MM.1S (cell line): ENCODE measurements at regions not wholly inside any gene's neighbourhood (a gene's known extent, or its start where the extent isn't known, plus 50 kb on each side); places are given as distances from the start of the nearest gene placed in this dataset.

Experiments used
- DNase-seq: peaks from one replicate; pipeline ENCODE4 v3.0.0-alpha.2; 2015
- H2AFZ ChIP-seq: fragments of 300-600 bp; sonication (generic); 2 replicates; pipeline ENCODE4 v1.6.0; 2016; ENCODE audit warnings: antibody characterized with exemption, low read length
- H3F3A ChIP-seq: fragments of 300-600 bp; sonication (generic); 2 replicates; pipeline ENCODE4 v1.6.1; 2016; ENCODE audit warnings: mild to moderate bottlenecking, antibody characterized with exemption, low read length, moderate library complexity, mixed read lengths; ENCODE audit not compliant: insufficient read depth
- H3K27ac ChIP-seq: fragments of 300-600 bp; sonication (generic); 2 replicates; pipeline ENCODE4 v1.5.1; 2016; ENCODE audit warnings: mild to moderate bottlenecking, low read length
- H3K27me3 ChIP-seq: fragments of 300-600 bp; sonication (generic); replicated peaks from 2 replicates; pipeline ENCODE4 v1.6.0; 2016; ENCODE audit warnings: low read length; ENCODE audit not compliant: insufficient read depth
- H3K36me3 ChIP-seq: fragments of 300-600 bp; sonication (generic); replicated peaks from 2 replicates; pipeline ENCODE4 v1.6.1; 2016; ENCODE audit warnings: mild to moderate bottlenecking, low read length, mixed read lengths; ENCODE audit not compliant: insufficient read depth
- H3K4me1 ChIP-seq: fragments of 300-600 bp; sonication (generic); 2 replicates; pipeline ENCODE4 v1.6.1; 2016; ENCODE audit warnings: low read length, mixed read lengths
- H3K4me2 ChIP-seq: fragments of 300-600 bp; sonication (generic); 2 replicates; pipeline ENCODE4 v1.6.0; 2016; ENCODE audit warnings: low read depth, low read length
- H3K4me3 ChIP-seq: fragments of 300-600 bp; sonication (generic); 2 replicates; pipeline ENCODE4 v1.5.1; 2016; ENCODE audit warnings: low read length, mixed read lengths
- H3K79me2 ChIP-seq: fragments of 300-600 bp; sonication (generic); 2 replicates; pipeline ENCODE4 v1.6.1; 2016; ENCODE audit warnings: mixed run types, low read length, mixed read lengths
- H3K9ac ChIP-seq: fragments of 300-600 bp; sonication (generic); 2 replicates; pipeline ENCODE4 v1.6.1; 2016; ENCODE audit warnings: low read length, mixed read lengths
- H3K9me2 ChIP-seq: fragments of 300-600 bp; sonication (generic); replicated peaks from 2 replicates; pipeline ENCODE4 v1.6.1; 2016; ENCODE audit warnings: mild to moderate bottlenecking, low read length, mixed read lengths; ENCODE audit not compliant: insufficient read depth
- H3K9me3 ChIP-seq: fragments of 300-600 bp; sonication (generic); replicated peaks from 2 replicates; pipeline ENCODE4 v1.6.1; 2016; ENCODE audit warnings: mild to moderate bottlenecking, low read length, mixed read lengths; ENCODE audit not compliant: insufficient read depth
- H4K20me1 ChIP-seq: fragments of 300-600 bp; sonication (generic); 2 replicates; pipeline ENCODE4 v1.6.1; 2016; ENCODE audit warnings: mild to moderate bottlenecking, low read length, moderate library complexity, mixed read lengths; ENCODE audit not compliant: insufficient read depth
- EZH2 ChIP-seq: fragments of 300-600 bp; sonication (generic); optimal IDR thresholded peaks from 2 replicates; pipeline ENCODE3; 2017; ENCODE audit warnings: low read depth, mild to moderate bottlenecking, antibody characterized with exemption, low read length, mixed read lengths
- EZH2phosphoT487 ChIP-seq: fragments of 300-600 bp; sonication (generic); IDR thresholded peaks from 2 replicates; pipeline ENCODE4 v1.6.1; 2018; ENCODE audit warnings: antibody characterized with exemption, low read length
- TF ChIP-seq, protein P1 (sequence below): fragments of 300-600 bp; sonication (generic); IDR thresholded peaks from 2 replicates; pipeline ENCODE4 v1.5.1; 2016; ENCODE audit warnings: antibody characterized with exemption, low read length, mixed read lengths

DNA sequence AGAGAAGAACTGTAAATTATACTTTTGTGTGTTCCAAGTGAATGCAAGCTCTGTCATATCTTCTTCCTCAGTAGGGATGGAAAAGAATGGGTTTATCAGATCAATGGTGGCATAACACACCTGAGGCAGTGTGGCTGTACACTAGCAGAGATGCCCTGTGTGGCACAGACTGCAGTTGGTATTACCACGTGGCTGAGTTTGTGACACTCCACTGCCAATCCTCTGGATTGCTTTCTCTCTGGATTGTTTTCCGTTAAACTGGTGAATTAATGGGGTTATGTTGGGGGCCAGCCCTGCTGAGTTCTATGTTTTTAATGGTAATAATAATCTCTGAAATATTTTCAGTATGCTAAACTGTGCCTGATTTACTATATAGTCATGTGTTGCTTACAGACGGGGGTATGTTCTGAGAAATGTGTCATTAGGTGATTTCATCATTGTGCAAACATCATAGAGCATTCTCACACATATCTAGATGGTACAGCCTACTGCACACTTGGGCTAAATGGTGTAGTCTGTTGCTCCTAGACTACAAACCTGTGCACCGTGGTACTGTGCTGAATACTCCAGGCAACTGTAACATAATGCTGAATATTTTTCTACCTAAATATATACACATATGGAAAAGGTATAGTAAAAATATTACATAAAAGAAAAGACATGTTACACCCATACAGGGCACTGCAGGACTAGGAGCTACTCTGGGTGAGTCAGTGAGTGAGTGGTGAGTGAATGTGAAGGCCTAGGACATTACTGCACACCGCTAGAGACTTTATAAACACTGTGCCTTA is 84.7 kb upstream of the ST6GAL2 start:
- Histone ChIP-seq H3K79me2 (no peaks in the 10 kb centered on the region), H3K9ac (no peak overlapping the region), H3F3A (no peaks in the 10 kb centered on the region), H3K9me2 (no peaks in the 10 kb centered on the region), H3K9me3 (no peaks in the 10 kb centered on the region), H3K4me2 (no peak overlapping the region), H2AFZ (no peak overlapping the region), H3K27me3 (no peaks in the 10 kb centered on the region), H3K36me3 (no peaks in the 10 kb centered on the region), H4K20me1 (no peaks in the 10 kb centered on the region), H3K27ac (no peak overlapping the region), H3K4me1 (no peaks in the 10 kb centered on the region), H3K4me3 (no peak overlapping the region)
- no peak for TF ChIP-seq EZH2
- no peak for TF ChIP-seq EZH2phosphoT487
- TF ChIP-seq, protein P1, sequence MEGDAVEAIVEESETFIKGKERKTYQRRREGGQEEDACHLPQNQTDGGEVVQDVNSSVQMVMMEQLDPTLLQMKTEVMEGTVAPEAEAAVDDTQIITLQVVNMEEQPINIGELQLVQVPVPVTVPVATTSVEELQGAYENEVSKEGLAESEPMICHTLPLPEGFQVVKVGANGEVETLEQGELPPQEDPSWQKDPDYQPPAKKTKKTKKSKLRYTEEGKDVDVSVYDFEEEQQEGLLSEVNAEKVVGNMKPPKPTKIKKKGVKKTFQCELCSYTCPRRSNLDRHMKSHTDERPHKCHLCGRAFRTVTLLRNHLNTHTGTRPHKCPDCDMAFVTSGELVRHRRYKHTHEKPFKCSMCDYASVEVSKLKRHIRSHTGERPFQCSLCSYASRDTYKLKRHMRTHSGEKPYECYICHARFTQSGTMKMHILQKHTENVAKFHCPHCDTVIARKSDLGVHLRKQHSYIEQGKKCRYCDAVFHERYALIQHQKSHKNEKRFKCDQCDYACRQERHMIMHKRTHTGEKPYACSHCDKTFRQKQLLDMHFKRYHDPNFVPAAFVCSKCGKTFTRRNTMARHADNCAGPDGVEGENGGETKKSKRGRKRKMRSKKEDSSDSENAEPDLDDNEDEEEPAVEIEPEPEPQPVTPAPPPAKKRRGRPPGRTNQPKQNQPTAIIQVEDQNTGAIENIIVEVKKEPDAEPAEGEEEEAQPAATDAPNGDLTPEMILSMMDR, result no peak
- DNase-seq, result no peak

DNA sequence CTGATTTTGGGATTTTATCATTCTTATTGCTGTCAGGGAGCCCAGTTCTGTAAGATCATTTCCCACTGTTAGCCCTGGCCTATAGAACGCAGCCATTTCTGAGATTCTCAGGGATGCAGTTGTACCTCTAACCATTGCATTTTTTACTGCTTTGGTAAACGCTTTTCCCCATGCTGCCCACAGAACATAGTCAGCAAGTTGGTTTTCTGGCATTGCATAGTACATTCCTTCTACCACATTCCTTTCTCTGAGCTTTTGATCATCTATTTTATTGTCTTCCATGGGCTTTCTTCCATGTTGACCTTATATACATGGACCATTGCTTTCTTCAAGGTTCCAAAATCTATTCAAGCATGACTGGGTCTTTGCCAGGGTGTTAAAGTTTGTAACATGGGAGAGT is 86.8 kb upstream of the ST6GAL2 start:
- TF ChIP-seq, protein P1, result no peak
- TF ChIP-seq EZH2, result no peak
- no peak for TF ChIP-seq EZH2phosphoT487
- Histone ChIP-seq H3K79me2 (no peaks in the 10 kb centered on the region), H3K9ac (no peak overlapping the region), H3K9me2 (no peaks in the 10 kb centered on the region), H3K27me3 (no peaks in the 10 kb centered on the region), H3K4me1 (no peaks in the 10 kb centered on the region), H3K36me3 (no peaks in the 10 kb centered on the region), H3K9me3 (no peaks in the 10 kb centered on the region), H2AFZ (no peak overlapping the region), H3K27ac (no peak overlapping the region), H3K4me3 (no peak overlapping the region), H3F3A (no peaks in the 10 kb centered on the region), H3K4me2 (no peak overlapping the region), H4K20me1 (no peaks in the 10 kb centered on the region)
- no peak for DNase-seq

- Histone ChIP-seq H3K9me2 (no peaks in the 10 kb centered on the region), H3K4me3 (no peak overlapping the region), H3K79me2 (no peaks in the 10 kb centered on the region), H3K9ac (no peak overlapping the region), H3K36me3 (no peaks in the 10 kb centered on the region), H2AFZ (no peak overlapping the region), H3K27ac (no peak overlapping the region), H4K20me1 (no peaks in the 10 kb centered on the region), H3K4me2 (no peak overlapping the region), H3K27me3 (no peaks in the 10 kb centered on the region), H3K9me3 (no peaks in the 10 kb centered on the region), H3F3A (no peaks in the 10 kb centered on the region), H3K4me1 (no peaks in the 10 kb centered on the region)
- DNase-seq, result no peak
- TF ChIP-seq EZH2, result no peak
- TF ChIP-seq EZH2phosphoT487, result no peak
These were observed 88.9 kb upstream of the ST6GAL2 start for GRCh38 chr2:106974891-106975290.

GRCh38 chr2:106975641-106976040 is 89.7 kb upstream of the ST6GAL2 start:
- Histone ChIP-seq H4K20me1 (no peaks in the 10 kb centered on the region), H3F3A (no peaks in the 10 kb centered on the region), H3K27ac (no peak overlapping the region), H3K9me3 (no peaks in the 10 kb centered on the region), H3K27me3 (no peaks in the 10 kb centered on the region), H3K79me2 (no peaks in the 10 kb centered on the region), H2AFZ (no peak overlapping the region), H3K4me1 (no peaks in the 10 kb centered on the region), H3K9ac (no peak overlapping the region), H3K4me2 (no peak overlapping the region), H3K9me2 (no peaks in the 10 kb centered on the region), H3K4me3 (no peak overlapping the region), H3K36me3 (no peaks in the 10 kb centered on the region)
- peak; percentile 6 for DNase-seq
- TF ChIP-seq EZH2phosphoT487 (no peak), EZH2 (no peak)
- TF ChIP-seq, protein P1, result no peak
